Activated CD4-positive, alpha-beta T cell treated with anti-CD3 and anti-CD28 coated beads, Interleukin-2, Interleukin-6, amounts not matched to agents 100 ng/mL and 50 ng/mL, durations not matched to agents 16 hours and 8 hours (primary cell): ENCODE measurements at regions not wholly inside any gene's neighbourhood (a gene's known extent, or its start where the extent isn't known, plus 50 kb on each side); places are given as distances from the start of the nearest gene placed in this dataset.
A peak's percentile ranks its signal among the peaks of the same experiment; 100 is the strongest.
"Not testable (repeated sequence)": the region's sequence is repeated elsewhere in the genome, so short reads cannot be mapped to it uniquely, and the experiment has no call there.

ENCODE experiments used
- DNase-seq: peaks from one replicate; pipeline ENCODE4 v3.0.0-alpha.2; 2020

DNA sequence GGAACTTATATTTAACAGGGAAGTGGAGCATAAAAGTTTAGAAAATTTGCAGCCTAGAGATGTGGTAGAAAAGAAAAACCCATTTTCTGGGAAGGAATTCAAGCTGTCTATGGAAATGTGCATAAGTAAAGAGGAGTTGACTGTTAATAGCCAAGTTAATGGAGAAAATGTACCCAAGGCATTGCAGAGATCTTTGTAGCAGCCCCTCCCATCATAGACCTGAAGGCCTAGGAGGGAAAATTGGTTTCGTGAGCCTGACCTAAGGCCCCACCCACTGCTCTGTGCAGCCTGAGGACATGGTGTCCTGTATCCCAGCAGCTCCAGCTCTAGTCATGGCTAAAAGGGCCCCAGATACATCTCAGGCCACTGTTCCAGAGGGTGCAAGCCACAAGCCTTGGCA is 772.4 kb upstream of the RIOK2 start:
- DNase-seq = no peak

DNA sequence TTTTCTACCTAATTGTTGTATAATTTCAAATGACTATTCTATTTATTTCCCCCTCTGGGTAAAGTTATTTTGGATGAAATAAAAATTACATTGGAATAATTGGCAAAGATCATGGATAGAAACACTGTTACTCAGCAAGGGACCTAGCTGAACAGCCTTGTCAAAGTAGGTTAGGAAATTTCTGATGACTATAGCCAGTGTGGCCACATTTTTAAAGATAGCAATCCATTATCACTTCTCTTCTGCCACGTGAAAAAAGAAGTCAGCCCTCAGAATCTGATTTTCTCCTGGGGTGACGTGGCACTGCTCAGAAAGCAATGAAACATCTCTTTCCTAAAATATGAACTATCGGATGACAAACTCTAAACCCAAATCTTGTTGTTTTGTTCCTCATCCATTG is 784.2 kb upstream of the RIOK2 start:
- DNase-seq = no peak

DNA sequence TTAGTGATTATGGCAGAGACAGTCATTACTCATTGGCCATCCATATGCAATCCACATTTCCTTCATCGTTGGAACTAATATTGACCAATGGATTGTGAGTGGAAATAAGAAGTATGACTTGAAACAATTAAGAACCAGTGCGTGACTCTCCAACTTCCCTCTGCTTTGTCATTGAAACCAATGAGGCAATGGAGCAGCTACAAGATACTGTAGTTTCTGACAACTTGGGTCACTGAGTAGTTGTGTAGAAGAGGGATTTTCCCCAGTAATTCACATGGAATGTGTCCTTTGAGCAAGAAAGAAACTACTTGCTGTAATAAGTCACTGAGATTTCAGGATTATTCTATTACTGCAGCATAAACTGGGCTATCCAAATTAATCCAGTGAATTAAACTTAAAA is 785.3 kb upstream of the RIOK2 start:
- no peak for DNase-seq

DNA sequence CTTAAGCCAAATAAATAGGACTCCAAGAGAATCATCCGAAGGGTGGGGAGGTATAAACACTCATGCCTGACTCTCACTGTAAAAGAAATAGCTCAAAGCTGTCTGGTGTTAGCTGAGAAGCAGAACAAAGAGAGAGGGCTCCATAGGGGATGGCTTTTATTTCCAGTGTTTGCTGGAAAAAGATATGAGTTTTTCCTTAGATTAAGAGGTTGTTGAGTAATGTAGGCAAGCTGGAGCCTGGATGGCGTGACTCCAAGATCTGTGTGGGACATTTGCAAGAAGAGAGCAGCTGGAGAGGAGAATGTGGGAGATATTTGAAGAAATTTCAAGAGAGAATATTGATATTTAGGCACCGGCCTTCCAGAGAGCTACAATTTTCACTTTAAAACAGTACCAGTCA is 793.7 kb upstream of the RGMB start:
- DNase-seq = no peak

DNA sequence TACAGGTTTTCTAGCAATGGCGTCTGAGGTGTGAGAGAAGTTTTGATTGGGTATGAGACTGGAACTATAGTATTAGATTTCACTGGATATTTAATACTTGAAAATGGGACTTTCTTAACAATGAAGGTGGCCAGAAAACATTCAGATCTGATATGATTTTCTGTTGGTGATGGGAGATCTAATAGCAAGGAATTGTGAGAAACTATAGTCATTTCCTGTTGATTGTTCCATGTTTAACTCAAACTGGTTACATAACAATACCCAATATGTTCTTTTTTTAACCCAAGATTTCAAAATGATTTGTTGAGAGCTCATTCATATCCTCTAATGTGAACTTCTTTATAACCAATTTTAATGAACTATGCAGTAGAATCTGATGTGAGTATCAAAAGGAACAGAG is 793.2 kb upstream of the RGMB start:
- no peak for DNase-seq

DNA sequence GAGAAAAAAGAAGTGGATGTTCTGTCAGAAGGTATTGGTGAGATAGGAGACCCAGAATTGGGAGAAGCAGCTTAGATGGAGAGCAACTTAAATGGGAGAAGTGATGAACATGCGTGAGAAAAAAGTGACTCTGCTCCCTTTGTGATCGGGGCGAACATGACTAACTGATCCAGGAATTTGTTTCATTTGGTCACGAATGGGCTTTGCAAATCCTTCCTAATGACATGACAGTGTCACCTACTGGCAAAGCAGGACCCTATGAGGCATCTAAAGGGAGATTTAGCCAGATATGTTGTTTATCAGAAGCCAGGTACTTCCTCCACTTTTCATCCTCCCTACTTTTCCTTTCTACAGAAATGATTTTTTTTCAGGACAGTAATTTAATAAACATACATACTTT is 787.4 kb upstream of the RGMB start:
- no peak for DNase-seq

DNA sequence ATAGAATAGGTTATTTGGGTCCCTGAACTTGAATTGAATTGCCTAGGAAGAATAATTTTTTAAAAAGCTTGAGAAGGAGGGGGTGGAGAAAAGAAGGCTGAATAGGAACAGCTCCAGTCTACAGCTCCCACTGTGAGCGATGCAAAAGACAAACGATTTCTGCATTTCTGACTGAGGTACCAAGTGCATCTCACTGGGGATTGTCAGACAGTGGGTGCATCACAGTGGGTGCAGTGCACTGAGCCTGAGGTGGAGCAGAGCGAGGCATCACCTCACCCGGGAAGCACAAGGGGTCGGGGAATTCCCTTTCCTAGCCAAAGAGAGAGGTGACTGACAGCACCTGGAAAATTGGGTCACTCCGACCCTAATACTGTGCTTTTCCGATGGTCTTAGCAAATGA is 782.2 kb upstream of the RGMB start:
- DNase-seq = no peak

DNA sequence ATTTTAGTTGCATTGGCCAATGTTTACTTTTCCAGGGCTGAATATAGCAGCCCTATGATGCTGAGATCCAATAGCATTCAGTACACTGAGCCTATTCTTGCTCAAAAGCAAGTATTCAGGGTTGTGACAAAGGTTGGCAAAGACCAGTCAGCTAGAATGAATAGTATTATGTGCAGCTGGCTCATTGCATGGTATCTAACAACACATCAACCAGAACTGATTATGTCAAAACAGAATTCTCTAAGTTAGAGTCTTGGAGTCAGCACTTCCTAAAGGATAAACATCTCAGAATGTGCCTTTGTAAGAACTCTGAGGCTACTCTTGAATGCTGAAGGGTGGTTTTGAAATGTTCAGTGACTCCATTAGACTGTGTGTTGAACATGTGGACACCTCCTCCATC is 774.5 kb upstream of the RGMB start:
- no peak for DNase-seq

DNA sequence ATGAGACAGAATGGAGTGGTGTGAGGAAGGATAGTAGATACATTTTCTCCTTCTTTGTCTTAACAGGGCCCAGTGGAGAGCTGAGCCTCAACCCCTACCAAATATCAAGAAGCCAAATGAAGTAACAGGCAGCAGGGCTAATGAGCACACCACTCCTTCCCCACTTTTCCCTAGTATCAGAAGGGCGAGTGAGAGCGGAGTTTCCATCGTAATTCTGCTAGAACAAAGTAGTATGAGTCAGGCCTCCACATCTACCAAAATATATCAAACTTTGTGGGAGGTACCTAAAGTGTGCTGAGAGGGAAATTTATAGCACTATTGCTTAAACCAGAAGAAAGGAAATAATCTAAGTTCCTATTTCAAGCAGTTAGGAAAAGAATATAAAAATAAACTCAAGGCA is 769.0 kb upstream of the RGMB start:
- no peak for DNase-seq

DNA sequence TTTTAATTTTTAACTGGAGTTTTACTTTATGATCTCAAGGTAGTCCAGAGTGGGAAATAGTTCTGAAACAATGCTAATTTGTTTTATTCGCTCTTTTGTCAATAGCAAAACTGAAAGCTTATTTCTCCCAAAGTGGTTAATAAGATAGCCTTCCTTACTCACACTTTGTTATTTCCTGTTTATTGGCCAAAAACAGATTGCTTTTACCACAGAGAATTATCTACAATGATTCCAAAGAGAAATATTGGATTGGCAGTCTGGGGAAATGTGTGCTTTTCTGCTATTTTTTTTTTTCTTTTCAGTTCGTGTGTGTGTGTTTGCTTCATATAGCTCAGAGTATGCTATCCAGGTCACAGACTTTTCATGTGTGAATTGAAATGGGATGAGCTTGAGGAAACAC is 756.7 kb upstream of the RGMB start:
- no peak for DNase-seq

DNA sequence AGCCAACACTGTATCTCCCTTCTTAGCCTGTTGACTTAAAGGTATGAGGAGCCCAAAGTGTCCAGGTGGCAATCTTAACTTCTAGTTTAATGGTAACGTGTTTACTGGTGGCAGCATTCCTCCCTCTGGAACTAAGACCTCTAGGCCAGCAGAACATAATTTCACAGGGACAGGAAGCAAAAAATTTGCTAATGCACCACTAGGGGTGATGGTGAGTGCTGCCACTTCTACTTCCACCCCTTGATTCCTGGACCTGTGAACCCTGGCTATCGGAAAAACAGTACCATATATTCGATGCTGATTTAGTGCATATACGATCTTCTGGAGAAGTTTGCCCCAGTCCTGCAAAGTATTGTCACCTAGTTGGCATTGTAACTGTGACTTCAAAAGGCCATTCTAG is 743.2 kb upstream of the RGMB start:
- DNase-seq = not testable (repeated sequence)

DNA sequence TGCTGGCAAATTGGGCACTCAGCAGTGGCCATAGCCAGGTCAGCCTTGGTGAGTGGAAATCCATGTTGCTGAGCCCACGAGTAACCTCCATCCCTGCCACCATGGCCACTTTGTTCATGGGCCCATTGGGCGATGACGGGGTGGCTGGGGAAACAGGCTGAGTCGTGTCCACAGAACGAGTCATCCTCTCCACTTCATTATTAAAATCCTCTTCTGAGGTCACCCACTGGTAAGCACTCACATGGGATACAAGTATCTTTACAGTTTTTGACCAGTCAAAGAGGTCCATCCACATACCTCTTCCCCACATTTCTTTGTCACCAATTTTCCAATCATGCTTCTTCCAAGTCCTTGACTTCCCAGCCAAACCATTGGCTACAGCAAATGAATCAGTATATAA is 742.4 kb upstream of the RGMB start:
- DNase-seq = not testable (repeated sequence)

DNA sequence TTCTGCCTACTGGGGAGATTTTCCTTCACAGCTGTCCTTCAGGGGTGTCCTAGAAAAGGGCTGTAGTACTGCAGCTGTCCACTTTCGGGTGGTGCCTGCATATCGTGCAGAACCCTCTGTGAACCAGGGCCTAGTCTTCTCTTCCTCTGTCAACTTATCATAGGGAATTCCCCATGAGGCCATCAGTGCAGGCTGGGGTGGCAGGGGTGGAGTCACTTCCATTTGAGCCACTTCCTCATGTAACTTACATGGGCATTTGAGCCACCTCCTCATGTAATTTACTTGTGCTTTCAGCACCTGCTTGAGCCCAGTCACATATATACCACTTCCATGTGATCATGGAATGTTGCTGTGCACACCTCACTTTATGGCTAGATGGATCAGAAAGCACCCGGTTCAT is 742.0 kb upstream of the RGMB start:
- DNase-seq = no peak

DNA sequence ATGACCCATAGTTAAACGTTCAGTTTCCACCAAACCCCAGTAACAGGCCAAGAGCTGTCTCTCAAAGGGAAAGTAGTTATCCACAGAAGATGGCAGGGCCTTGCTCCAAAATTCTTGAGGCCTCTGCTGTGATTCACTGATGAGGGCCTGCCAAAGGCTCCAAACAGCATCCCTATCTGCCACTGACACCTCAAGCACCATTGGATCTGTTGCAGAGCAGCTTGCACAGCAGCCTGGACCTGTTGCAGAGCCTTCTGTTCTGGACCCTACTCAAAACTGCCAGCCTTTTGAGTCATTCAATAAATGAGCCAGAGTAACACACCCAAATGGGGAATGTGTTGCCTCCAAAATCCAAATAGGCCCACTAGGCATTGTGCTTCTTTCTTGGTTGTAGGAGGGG is 741.5 kb upstream of the RGMB start:
- no peak for DNase-seq

DNA sequence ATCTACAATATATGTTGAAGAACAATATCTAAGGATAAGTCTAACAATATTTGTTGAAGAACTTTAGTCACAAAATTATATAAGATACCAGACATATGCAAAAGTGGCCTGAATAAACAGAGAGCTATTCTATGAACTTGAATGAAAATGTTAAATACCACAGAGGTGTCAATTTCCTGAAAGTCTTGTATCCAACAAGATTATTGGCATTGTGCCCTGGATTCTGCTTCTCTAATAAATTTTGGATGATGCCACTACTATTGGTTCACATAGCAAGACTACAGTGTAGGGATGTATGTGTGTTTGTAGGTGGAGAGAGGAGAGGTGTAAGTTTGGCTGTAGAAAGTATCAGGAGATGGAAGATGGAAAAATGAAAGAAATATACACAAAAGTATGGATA is 731.8 kb upstream of the RGMB start:
- DNase-seq = no peak

DNA sequence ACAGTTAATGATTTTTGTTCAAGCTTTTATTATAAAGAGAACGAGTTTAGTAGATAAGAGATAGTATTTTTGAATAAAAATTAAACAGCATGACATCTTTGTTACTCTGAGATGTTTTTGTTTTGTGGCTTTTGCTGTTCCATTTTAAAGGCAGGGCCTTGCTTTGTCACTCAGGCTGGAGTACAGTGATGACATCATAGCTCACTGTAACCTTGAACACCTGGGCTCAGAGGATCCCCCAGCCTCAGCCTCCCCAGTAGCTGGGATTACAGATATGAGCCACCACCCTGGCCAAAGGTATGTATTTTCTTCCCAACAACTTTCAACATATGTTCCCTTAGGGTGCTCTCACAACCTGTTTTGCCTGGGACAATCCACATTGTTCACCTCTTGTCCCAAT is 730.9 kb upstream of the RGMB start:
- no peak for DNase-seq

DNA sequence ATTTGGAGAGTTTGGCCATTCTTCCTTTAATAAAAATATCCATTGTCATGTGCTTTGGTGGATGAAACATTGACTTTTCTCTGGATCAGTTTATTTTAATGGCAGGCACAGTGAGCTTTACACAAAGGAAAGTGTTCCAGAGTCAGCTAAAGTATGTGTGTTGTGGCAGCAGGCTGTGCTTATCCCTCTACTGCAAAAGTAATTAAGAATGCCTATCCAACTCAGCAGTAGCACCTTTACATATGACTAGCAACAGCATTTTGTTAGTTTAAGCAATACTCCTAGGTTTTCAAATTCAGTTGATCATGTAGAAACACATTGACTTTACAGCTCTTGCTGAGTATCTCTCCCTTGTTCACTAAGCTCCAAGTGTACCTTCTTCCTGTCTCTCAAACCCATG is 730.5 kb upstream of the RGMB start:
- DNase-seq = no peak

DNA sequence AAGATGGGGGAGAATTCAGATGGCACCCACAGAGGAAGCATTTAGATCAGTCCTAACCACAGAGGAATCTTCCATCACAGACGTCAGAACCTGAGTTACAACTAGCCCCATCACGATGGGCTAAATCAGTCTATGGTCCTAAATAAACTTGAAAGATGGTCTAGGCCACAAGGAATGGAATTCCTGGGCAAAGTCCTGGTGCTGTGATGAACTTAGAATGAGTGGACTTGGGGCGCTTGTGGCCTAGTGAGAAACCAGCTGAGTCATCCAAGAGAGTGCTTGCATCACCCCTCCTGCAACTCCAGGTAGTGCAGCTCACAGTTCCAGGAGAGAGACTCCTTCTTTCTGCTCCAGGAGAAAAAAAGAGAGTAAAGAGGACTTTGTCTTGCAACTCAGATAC is 722.9 kb upstream of the RGMB start:
- no peak for DNase-seq

DNA sequence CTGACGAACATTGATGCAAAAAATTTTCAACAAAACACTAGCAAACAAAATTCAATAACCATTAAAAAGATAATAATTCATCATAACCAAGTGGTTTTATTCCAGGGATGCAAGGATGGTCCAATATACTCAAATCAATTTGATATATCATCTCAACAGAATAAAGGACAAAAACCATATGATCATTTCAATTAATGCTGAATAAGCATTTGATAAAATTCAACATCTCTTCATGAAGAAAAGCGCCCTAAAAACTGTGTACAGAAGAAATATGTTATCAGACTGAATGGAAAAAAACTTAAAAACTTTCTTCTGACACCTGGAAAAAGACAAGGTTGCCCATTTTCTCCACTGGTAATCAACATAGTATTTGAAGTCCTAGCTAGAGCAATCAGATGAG is 720.3 kb upstream of the RGMB start:
- DNase-seq = no peak

DNA sequence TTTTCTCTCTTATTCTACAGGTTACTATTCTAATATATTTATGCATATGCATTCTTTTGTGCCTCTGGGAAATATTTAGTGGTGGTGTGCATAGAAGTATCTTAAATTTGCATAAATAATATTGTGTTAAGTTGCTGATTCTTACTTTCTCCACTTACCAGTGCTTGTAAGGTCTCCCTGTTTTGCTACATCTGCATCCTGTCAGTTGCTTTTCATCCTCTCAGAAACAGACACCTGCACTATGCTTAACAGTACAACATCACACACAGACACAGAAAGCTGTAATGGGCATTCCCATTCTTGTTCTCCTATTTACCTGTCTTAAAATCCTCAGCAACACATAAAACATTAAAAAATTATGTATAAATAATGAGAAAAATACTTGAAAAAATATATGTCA is 713.3 kb upstream of the RGMB start:
- DNase-seq = no peak

DNA sequence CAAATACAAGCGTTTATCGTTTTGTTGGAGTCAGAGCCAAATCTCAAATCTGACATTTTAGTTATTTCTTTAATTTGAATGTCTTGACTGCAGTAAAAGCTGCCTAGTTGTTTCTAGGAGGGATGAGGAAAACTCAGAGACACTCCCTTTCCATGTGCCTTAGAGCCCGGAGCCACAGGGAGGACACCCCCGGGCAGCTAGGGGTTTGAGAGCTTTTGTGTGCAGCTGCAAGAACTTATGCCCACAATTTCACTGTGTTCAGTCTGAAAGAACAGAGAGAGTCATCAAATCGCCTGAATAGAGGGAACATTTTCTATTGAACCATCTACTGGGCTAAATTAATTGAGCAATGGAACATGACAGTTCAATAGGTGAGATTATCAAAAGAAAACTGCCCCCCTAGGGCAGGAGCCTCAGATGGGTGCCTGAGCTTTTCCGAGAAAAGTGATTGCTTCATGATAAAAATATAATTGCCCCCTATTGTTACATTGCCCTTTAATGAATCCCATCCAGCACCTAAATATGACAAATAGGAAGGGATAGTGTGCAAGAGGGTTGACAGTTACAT is 709.3 kb upstream of the RGMB start:
- DNase-seq = no peak

DNA sequence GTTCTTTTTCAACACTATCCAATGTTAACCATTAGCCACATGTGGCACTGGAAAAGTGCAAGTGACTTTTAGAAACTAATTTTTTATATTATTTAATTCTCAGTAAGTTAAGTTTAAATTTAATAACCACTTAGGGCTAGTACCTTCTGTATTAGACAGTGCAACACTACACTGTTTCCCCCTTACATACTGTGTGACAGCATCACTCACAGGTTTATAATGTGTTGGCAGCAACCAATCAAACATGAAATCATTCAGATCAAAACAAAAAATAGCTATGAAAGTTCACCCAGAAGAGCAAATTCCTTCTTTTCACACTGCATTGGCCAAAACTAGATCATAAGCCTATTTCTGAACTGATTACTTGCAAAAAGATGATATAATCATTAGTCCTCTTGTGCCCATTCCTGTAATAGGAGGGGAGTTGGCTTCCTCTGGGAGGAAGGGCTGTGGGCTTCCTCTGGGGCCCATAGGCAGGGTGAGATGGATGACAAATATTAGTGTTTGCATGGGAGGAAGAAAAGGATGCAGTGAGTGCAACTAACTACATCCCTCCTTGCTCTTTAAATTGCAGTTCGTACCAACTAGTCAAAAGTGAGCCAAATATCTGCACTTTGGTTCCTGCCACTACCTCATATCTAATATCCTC is 708.1 kb upstream of the RGMB start:
- no peak for DNase-seq

DNA sequence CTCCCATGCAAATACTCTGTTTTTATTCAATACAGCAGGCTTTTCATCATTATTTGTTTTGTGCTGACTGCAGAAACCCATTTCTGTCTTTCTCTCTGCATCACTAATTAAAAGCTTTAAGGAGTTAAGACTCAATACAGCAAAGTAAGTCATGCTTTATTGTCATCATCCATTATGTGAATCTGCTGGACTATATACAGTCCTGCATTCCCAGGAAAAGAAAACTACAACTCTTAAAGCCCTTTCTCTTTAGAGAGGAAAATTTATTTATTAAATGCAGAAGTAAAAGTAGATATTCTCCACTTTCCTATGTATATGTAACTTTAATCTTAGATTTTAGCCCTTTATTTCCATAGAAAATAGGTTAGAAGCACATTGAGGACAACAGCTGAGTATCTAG is 706.6 kb upstream of the RGMB start:
- DNase-seq = no peak

DNA sequence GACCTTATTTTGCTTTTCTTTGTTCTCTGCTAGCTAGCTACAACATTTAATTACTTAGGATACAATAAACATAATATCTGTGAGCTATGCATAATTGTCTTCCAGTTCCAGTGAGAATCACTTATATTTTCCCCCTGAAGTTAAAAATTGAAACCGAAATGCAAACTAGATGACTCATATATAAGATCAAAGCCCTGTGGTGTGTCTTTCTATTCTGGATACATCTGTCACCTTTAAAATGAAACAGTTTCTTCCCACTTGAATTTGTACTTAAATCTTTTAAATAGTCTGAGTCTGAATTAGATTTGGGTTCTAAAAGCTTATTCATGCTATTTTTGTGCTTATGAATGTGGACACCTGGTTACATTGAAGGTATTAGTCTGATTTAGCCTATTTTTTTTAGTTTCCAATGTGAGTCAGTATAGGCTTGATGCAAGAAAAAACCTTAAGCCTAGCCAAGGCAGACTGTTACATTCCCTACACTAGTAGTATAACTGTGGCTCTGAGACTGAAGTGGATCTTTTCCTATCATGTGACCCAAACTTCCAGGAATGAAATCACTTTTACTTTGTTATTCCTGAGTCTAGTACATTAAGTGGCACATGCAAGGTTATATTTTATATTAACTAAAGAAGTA is 703.5 kb upstream of the RGMB start:
- peak; percentile 15 for DNase-seq

DNA sequence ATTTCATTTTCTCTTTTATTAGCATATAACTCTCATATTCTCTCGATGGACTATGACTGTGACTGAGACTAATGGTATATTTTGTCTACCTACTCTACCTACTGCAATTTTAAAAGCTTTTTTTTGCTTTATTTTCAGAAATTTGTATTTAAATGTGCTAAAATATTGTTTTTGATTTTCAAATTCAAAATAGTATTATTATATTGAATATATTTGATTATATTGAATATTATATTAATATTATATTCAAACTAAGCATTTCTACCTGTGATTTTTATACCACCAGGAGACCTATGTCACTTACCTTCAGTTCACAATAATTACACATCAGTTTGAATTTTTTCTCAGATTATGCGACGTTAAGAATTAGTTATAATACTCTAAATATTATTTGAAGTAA is 700.5 kb upstream of the RGMB start:
- DNase-seq = no peak
